ENCODE measurements at regions not wholly inside any gene's neighbourhood (a gene's known extent, or its start where the extent isn't known, plus 50 kb on each side); places are given as distances from the start of the nearest gene placed in this dataset.

- Histone ChIP-seq H3K4me2 (ENCODE audit: low read length) (no peak overlapping the region), H3K27me3 (ENCODE audit: insufficient read depth, low read depth, low read length) (no peaks in the 10 kb centered on the region), H3K9me3 (ENCODE audit: low read length) (no peaks in the 10 kb centered on the region), H3K4me3 (ENCODE audit: low read length) (no peak overlapping the region), H3K36me3 (ENCODE audit: insufficient read depth, low read length) (no peaks in the 10 kb centered on the region), H4K20me1 (ENCODE audit: insufficient read depth) (no peaks in the 10 kb centered on the region), H3K27ac (ENCODE audit: low read length) (no peak overlapping the region), H3K9me2 (ENCODE audit: insufficient read depth, low read length) (no peaks in the 10 kb centered on the region), H3K79me2 (replicated peaks; ENCODE audit: insufficient read depth, low read length) (no peaks in the 10 kb centered on the region), H2AFZ (ENCODE audit: low read depth, low read length) (no peak overlapping the region), H3K9ac (ENCODE audit: low read length) (no peak overlapping the region), H3F3A (ENCODE audit: insufficient read depth, low read length, poor library complexity, severe bottlenecking) (no peaks in the 10 kb centered on the region)
- TF ChIP-seq POLR2AphosphoS5 (IDR thresholded peaks at IDR 0.05) (no peak), SMC3 (conservative IDR thresholded peaks at IDR 0.05; ENCODE audit: poor library complexity) (no peak), EZH2 (IDR thresholded peaks at IDR 0.05; ENCODE audit: borderline replicate concordance, insufficient read depth, low read length, poor library complexity, severe bottlenecking) (no peak), EP300 (conservative IDR thresholded peaks at IDR 0.05; ENCODE audit: poor library complexity, severe bottlenecking) (no peak), TAF1 (IDR thresholded peaks at IDR 0.05; ENCODE audit: low read depth) (no peak), RAD21 (conservative IDR thresholded peaks at IDR 0.05) (no peak)
Observed at GRCh38 chr5:88606626-88607025, 276.4 kb downstream of the MEF2C start.

- TF ChIP-seq EP300 (conservative IDR thresholded peaks at IDR 0.05; ENCODE audit: poor library complexity, severe bottlenecking) (no peak), POLR2AphosphoS5 (IDR thresholded peaks at IDR 0.05) (no peak), REST (IDR thresholded peaks at IDR 0.05; ENCODE audit: borderline replicate concordance) (no peak), EZH2 (IDR thresholded peaks at IDR 0.05; ENCODE audit: borderline replicate concordance, insufficient read depth, low read length, poor library complexity, severe bottlenecking) (no peak), CTCF (IDR thresholded peaks at IDR 0.05; ENCODE audit: poor library complexity, severe bottlenecking) (no peak), TAF1 (IDR thresholded peaks at IDR 0.05; ENCODE audit: low read depth) (no peak), RAD21 (conservative IDR thresholded peaks at IDR 0.05) (no peak), SMC3 (conservative IDR thresholded peaks at IDR 0.05; ENCODE audit: poor library complexity) (no peak), MXI1 (conservative IDR thresholded peaks at IDR 0.05; ENCODE audit: poor library complexity, severe bottlenecking) (no peak)
- no peaks in the 10 kb centered on the region for H3K27me3 ChIP-seq (ENCODE audit: insufficient read depth, low read depth, low read length)
- no peaks in the 10 kb centered on the region for H3K9me2 ChIP-seq (ENCODE audit: insufficient read depth, low read length)
- H4K20me1 ChIP-seq (ENCODE audit: insufficient read depth) = no peaks in the 10 kb centered on the region
- no peak overlapping the region for H3K4me2 ChIP-seq (ENCODE audit: low read length)
- H3K9me3 ChIP-seq (ENCODE audit: low read length) = no peaks in the 10 kb centered on the region
- H3K36me3 ChIP-seq (ENCODE audit: insufficient read depth, low read length) = no peaks in the 10 kb centered on the region
- H2AFZ ChIP-seq (ENCODE audit: low read depth, low read length) = no peak overlapping the region
- H3K79me2 ChIP-seq (replicated peaks; ENCODE audit: insufficient read depth, low read length) = no peaks in the 10 kb centered on the region
- H3K9ac ChIP-seq (ENCODE audit: low read length) = no peak overlapping the region
- H3F3A ChIP-seq (ENCODE audit: insufficient read depth, low read length, poor library complexity, severe bottlenecking) = no peaks in the 10 kb centered on the region
- no peak overlapping the region for H3K4me3 ChIP-seq (ENCODE audit: low read length)
- no peak overlapping the region for H3K27ac ChIP-seq (ENCODE audit: low read length)
Observed at GRCh38 chr5:88606173-88606572, 276.8 kb downstream of the MEF2C start.

Data from neural cell (in vitro differentiated cells).